Astrocyte (in vitro differentiated cells and primary cell): ENCODE measurements at regions not wholly inside any gene's neighbourhood (a gene's known extent, or its start where the extent isn't known, plus 50 kb on each side); places are given as distances from the start of the nearest gene placed in this dataset.
"Not testable (repeated sequence)": the region's sequence is repeated elsewhere in the genome, so short reads cannot be mapped to it uniquely, and the experiment has no call there.

Experiments used
- DNase-seq: peaks from one replicate; pipeline ENCODE4 v3.0.0-alpha.2; 2010; ENCODE audit warnings: low read depth
- FAIRE-seq: peaks from 2 replicates; lab custom pipeline; 2011; peaks lifted over from hg19 to GRCh38; lab: Jason Lieb, UNC
- H2AFZ ChIP-seq: 2 replicates; pipeline ENCODE4 v1.6.0; 2012; ENCODE audit warnings: low read depth, low read length, inconsistent platforms
- H3K27ac ChIP-seq: 2 replicates; pipeline ENCODE4 v1.5.1; 2011; ENCODE audit warnings: low read depth, low read length, inconsistent platforms
- H3K27me3 ChIP-seq: 2 replicates; pipeline ENCODE4 v1.6.0; 2011; ENCODE audit warnings: low read length, inconsistent platforms; ENCODE audit not compliant: insufficient read depth
- H3K36me3 ChIP-seq: 2 replicates; pipeline ENCODE4 v1.5.1; 2011; ENCODE audit warnings: low read length, inconsistent platforms; ENCODE audit not compliant: insufficient read depth
- H3K4me1 ChIP-seq: 2 replicates; pipeline ENCODE4 v1.5.1; 2011; ENCODE audit warnings: low read length, inconsistent platforms; ENCODE audit not compliant: insufficient read depth
- H3K4me2 ChIP-seq: 2 replicates; pipeline ENCODE4 v1.6.0; 2012; ENCODE audit warnings: low read length, inconsistent platforms
- H3K4me3 ChIP-seq: 2 replicates; pipeline ENCODE4 v1.5.1; 2011; ENCODE audit warnings: low read depth, mild to moderate bottlenecking, low read length, inconsistent platforms; ENCODE audit not compliant: insufficient read depth
- H3K79me2 ChIP-seq: 2 replicates; pipeline ENCODE4 v1.6.0; 2012; ENCODE audit warnings: mild to moderate bottlenecking, low read length, inconsistent platforms; ENCODE audit not compliant: insufficient read depth
- H3K9ac ChIP-seq: 2 replicates; pipeline ENCODE4 v1.6.0; 2012; ENCODE audit warnings: mild to moderate bottlenecking, low read length, inconsistent platforms
- H3K9me3 ChIP-seq: 2 replicates; pipeline ENCODE4 v1.5.1; 2012; ENCODE audit warnings: low read depth, mild to moderate bottlenecking, low read length, inconsistent platforms; ENCODE audit not compliant: insufficient read depth
- H4K20me1 ChIP-seq: 2 replicates; pipeline ENCODE4 v1.6.0; 2012; ENCODE audit warnings: low read length, inconsistent platforms; ENCODE audit not compliant: insufficient read depth
- H3K27ac Mint-ChIP-seq: one replicate; pipeline ENCODE4 v1.8.0; 2021; ENCODE audit warnings: mild to moderate bottlenecking, mixed read lengths; ENCODE audit not compliant: unreplicated experiment
- H3K27me3 Mint-ChIP-seq: one replicate; pipeline ENCODE4 v1.8.0; 2021; ENCODE audit warnings: low read depth, mixed read lengths; ENCODE audit not compliant: unreplicated experiment
- H3K36me3 Mint-ChIP-seq: one replicate; pipeline ENCODE4 v1.8.0; 2021; ENCODE audit warnings: low read depth, mixed read lengths; ENCODE audit not compliant: unreplicated experiment
- H3K4me1 Mint-ChIP-seq: one replicate; pipeline ENCODE4 v1.8.0; 2021; ENCODE audit warnings: low read depth, mixed read lengths; ENCODE audit not compliant: unreplicated experiment
- H3K4me3 Mint-ChIP-seq: one replicate; pipeline ENCODE4 v1.8.0; 2021; ENCODE audit warnings: mild to moderate bottlenecking, moderate library complexity, mixed read lengths; ENCODE audit not compliant: unreplicated experiment
- H3K9me3 Mint-ChIP-seq: one replicate; pipeline ENCODE4 v1.8.0; 2021; ENCODE audit warnings: mild to moderate bottlenecking, mixed read lengths; ENCODE audit not compliant: unreplicated experiment
- CTCF ChIP-seq: IDR thresholded peaks from 2 replicates; pipeline ENCODE4 v1.5.1; 2011; ENCODE audit warnings: low read depth, mild to moderate bottlenecking, inconsistent platforms, low read length, moderate library complexity; ENCODE audit not compliant: insufficient read depth
- EZH2 ChIP-seq: IDR thresholded peaks from 2 replicates; pipeline ENCODE4 v1.6.1; 2012; ENCODE audit warnings: mild to moderate bottlenecking, low read length, inconsistent platforms; ENCODE audit not compliant: insufficient read depth

- Mint-ChIP-seq H3K9me3 (peaks cover 11% of the 10 kb centered on the region), H3K4me3 (no peak overlapping the region)
- no peak for FAIRE-seq
Measured at GRCh38 chr3:166510382-166510781, 673.2 kb upstream of the BCHE start.

GRCh38 chr3:166500420-166500819 lies 663.2 kb upstream of the BCHE start:
- H2AFZ ChIP-seq, FAIRE-seq, H3K27me3 Mint-ChIP-seq, H3K36me3 Mint-ChIP-seq, H3K79me2 ChIP-seq, H3K27ac Mint-ChIP-seq, H3K27me3 ChIP-seq, H3K27ac ChIP-seq, H3K4me3 Mint-ChIP-seq, H3K9me3 ChIP-seq, DNase-seq, H3K4me2 ChIP-seq, H4K20me1 ChIP-seq, H3K4me1 Mint-ChIP-seq, H3K9ac ChIP-seq, H3K4me1 ChIP-seq, H3K36me3 ChIP-seq, H3K9me3 Mint-ChIP-seq, H3K4me3 ChIP-seq: not testable (repeated sequence)

More at GRCh38 chr3:166510382-166510781, 673.2 kb upstream of the BCHE start:
- TF ChIP-seq CTCF = no peak
- no peak for TF ChIP-seq EZH2
- Mint-ChIP-seq H3K27me3 (no peaks in the 10 kb centered on the region), H3K36me3 (no peaks in the 10 kb centered on the region), H3K27ac (no peak overlapping the region), H3K4me1 (no peaks in the 10 kb centered on the region)
- no peak overlapping the region for H3K27ac ChIP-seq
- no peak overlapping the region for H3K4me3 ChIP-seq
- DNase-seq = no peak
- H4K20me1 ChIP-seq = no peaks in the 10 kb centered on the region
- no peak overlapping the region for H3K4me2 ChIP-seq
- no peaks in the 10 kb centered on the region for H3K4me1 ChIP-seq
- no peaks in the 10 kb centered on the region for H3K9me3 ChIP-seq
- H3K36me3 ChIP-seq = no peaks in the 10 kb centered on the region
- no peaks in the 10 kb centered on the region for H3K79me2 ChIP-seq
- H2AFZ ChIP-seq = no peak overlapping the region
- H3K9ac ChIP-seq = no peak overlapping the region
- no peaks in the 10 kb centered on the region for H3K27me3 ChIP-seq

GRCh38 chr3:166499636-166500035 lies 662.4 kb upstream of the BCHE start:
- H3K9me3 Mint-ChIP-seq = peaks cover 3% of the 10 kb centered on the region
- no peaks in the 10 kb centered on the region for H3K4me1 Mint-ChIP-seq
- no peaks in the 10 kb centered on the region for H3K36me3 Mint-ChIP-seq

More at GRCh38 chr3:166499636-166500035, 662.4 kb upstream of the BCHE start:
- no peak for TF ChIP-seq CTCF
- TF ChIP-seq EZH2 = no peak
- no peaks in the 10 kb centered on the region for H3K79me2 ChIP-seq
- H3K4me2 ChIP-seq = no peak overlapping the region
- no peak overlapping the region for H3K27ac ChIP-seq
- no peak overlapping the region for H3K4me3 Mint-ChIP-seq
- no peak for FAIRE-seq
- no peak overlapping the region for H3K27ac Mint-ChIP-seq
- H3K9me3 ChIP-seq = no peaks in the 10 kb centered on the region
- DNase-seq = no peak
- H3K4me3 ChIP-seq = no peak overlapping the region
- no peaks in the 10 kb centered on the region for H3K36me3 ChIP-seq
- H4K20me1 ChIP-seq = no peaks in the 10 kb centered on the region
- H3K4me1 ChIP-seq = no peaks in the 10 kb centered on the region
- H3K27me3 Mint-ChIP-seq = no peaks in the 10 kb centered on the region
- H2AFZ ChIP-seq = no peak overlapping the region
- no peak overlapping the region for H3K9ac ChIP-seq
- H3K27me3 ChIP-seq = no peaks in the 10 kb centered on the region
